H1 (cell line): ENCODE measurements at regions not wholly inside any gene's neighbourhood (a gene's known extent, or its start where the extent isn't known, plus 50 kb on each side); places are given as distances from the start of the nearest gene placed in this dataset.

Experiments
- CTCF ChIA-PET: fragments of 300-600 bp; sonication (Branson Sonifier 250); formaldehyde crosslinking; loops from one replicate; lab custom pipeline; 2021; ENCODE audit not compliant: partially characterized antibody; lab: Charles Lee
- POLR2A ChIA-PET: fragments of 300-600 bp; sonication (Branson Sonifier 250); formaldehyde crosslinking; loops from one replicate; lab custom pipeline; 2021; ENCODE audit warnings: inconsistent platforms; ENCODE audit not compliant: partially characterized antibody; lab: Charles Lee
- DNase-seq, 2 experiments: peaks; one replicate each; pipeline versions ENCODE4 v3.0.0 to v3.0.0-alpha.2; 2010 to 2022; ENCODE audit warnings: low spot score in 2 of 2, low read depth in 1 of 2, mixed read lengths in 1 of 2
- FAIRE-seq: peaks from 2 replicates; lab custom pipeline; 2011; peaks lifted over from hg19 to GRCh38; lab: Jason Lieb, UNC
- H2AFZ ChIP-seq: 2 replicates; pipeline ENCODE4 v1.8.1; 2012; ENCODE audit warnings: low read length, inconsistent platforms
- H2AK5ac ChIP-seq: 2 replicates; pipeline ENCODE4 v1.6.1; 2013; ENCODE audit warnings: low read depth, low read length
- H2BK120ac ChIP-seq: replicated peaks from 2 replicates; pipeline ENCODE3; 2013; ENCODE audit warnings: low read depth, low read length, inconsistent platforms
- H2BK12ac ChIP-seq: 2 replicates; pipeline ENCODE4 v1.6.1; 2013; ENCODE audit warnings: low read depth, low read length
- H2BK15ac ChIP-seq: 2 replicates; pipeline ENCODE4 v1.6.1; 2013; ENCODE audit warnings: low read length
- H2BK20ac ChIP-seq: 2 replicates; pipeline ENCODE4 v1.6.1; 2013; ENCODE audit warnings: low read length
- H2BK5ac ChIP-seq: 2 replicates; pipeline ENCODE4 v1.6.1; 2013; ENCODE audit warnings: low read depth, low read length
- H3K14ac ChIP-seq: 2 replicates; pipeline ENCODE4 v1.6.1; 2013; ENCODE audit warnings: inconsistent platforms; ENCODE audit not compliant: insufficient read length
- H3K18ac ChIP-seq: 2 replicates; pipeline ENCODE4 v1.6.1; 2013; ENCODE audit warnings: low read length; ENCODE audit errors: extremely low read depth
- H3K23ac ChIP-seq: 2 replicates; pipeline ENCODE4 v1.6.1; 2013; ENCODE audit warnings: inconsistent platforms; ENCODE audit not compliant: insufficient read length
- H3K23me2 ChIP-seq: 2 replicates; pipeline ENCODE4 v1.6.1; 2013; ENCODE audit warnings: low read depth, low read length
- H3K27ac ChIP-seq: 2 replicates; pipeline ENCODE4 v1.6.1; 2011; ENCODE audit warnings: low read depth, low read length, inconsistent platforms
- H3K27me3 ChIP-seq, 4 experiments: replicated peaks in 1 of 4; 1 replicate in 1 of 4; 2 replicates in 3 of 4; pipeline versions ENCODE4 v1.6.1 to v1.8.1; 2011 to 2013; ENCODE audit warnings: low read length in 3 of 4, mild to moderate bottlenecking in 3 of 4, inconsistent platforms in 2 of 4, mixed read lengths in 2 of 4, moderate library complexity in 1 of 4; ENCODE audit not compliant: control insufficient read depth in 3 of 4, insufficient read depth in 3 of 4; ENCODE audit errors: extremely low read depth in 1 of 4
- H3K36me3 ChIP-seq, 4 experiments: 2 replicates each; pipeline versions ENCODE4 v1.6.1 to v1.8.1; 2011 to 2013; ENCODE audit warnings: mild to moderate bottlenecking in 4 of 4, low read length in 3 of 4, moderate library complexity in 2 of 4, control low read depth in 1 of 4, inconsistent platforms in 1 of 4; ENCODE audit not compliant: insufficient read depth in 4 of 4, control insufficient read depth in 2 of 4
- H3K4ac ChIP-seq: replicated peaks from 2 replicates; pipeline ENCODE3; 2013; ENCODE audit warnings: low read length, low read depth, mixed read lengths, inconsistent platforms; ENCODE audit not compliant: insufficient read length
- H3K4me1 ChIP-seq, 4 experiments: replicated peaks in 1 of 4; 1 replicate in 1 of 4; 2 replicates in 3 of 4; pipeline versions ENCODE4 v1.6.1 to v1.8.1; 2011 to 2013; ENCODE audit warnings: low read length in 3 of 4, inconsistent platforms in 2 of 4, mixed read lengths in 1 of 4; ENCODE audit not compliant: insufficient read depth in 4 of 4, control insufficient read depth in 3 of 4
- H3K4me2 ChIP-seq, 2 experiments: 2 replicates each; pipeline versions ENCODE4 v1.6.1 to v1.8.1; 2011 to 2013; ENCODE audit warnings: low read depth in 2 of 2, low read length in 2 of 2, control low read depth in 1 of 2, inconsistent platforms in 1 of 2, mild to moderate bottlenecking in 1 of 2; ENCODE audit not compliant: insufficient read depth in 1 of 2
- H3K4me3 ChIP-seq, 4 experiments: fragments of 200-600, 300-600 bp in 1 of 4; sonication (generic), shearing (Covaris generic), sonication (Bioruptor Twin) in 1 of 4; 2 replicates each; pipeline versions ENCODE4 v1.5.1 to v1.8.1; 2011 to 2016; ENCODE audit warnings: low read length in 4 of 4, low read depth in 3 of 4, control low read depth in 2 of 4, inconsistent platforms in 2 of 4, mild to moderate bottlenecking in 2 of 4, mixed read lengths in 1 of 4, moderate library complexity in 1 of 4; ENCODE audit not compliant: insufficient read depth in 2 of 4; ENCODE audit errors: extremely low read depth in 1 of 4
- H3K56ac ChIP-seq: replicated peaks from 2 replicates; pipeline ENCODE3; 2013; ENCODE audit warnings: low read depth, mild to moderate bottlenecking, mixed read lengths, low read length, inconsistent platforms; ENCODE audit not compliant: insufficient read length
- H3K79me1 ChIP-seq: 2 replicates; pipeline ENCODE4 v1.6.1; 2013; ENCODE audit warnings: low read depth, low read length, control low read depth
- H3K79me2 ChIP-seq, 2 experiments: 2 replicates each; pipeline versions ENCODE4 v1.6.1 to v1.8.1; 2012 to 2013; ENCODE audit warnings: low read length in 2 of 2, mild to moderate bottlenecking in 2 of 2, inconsistent platforms in 1 of 2; ENCODE audit not compliant: insufficient read depth in 2 of 2, control insufficient read depth in 1 of 2
- H3K9ac ChIP-seq, 4 experiments: replicated peaks in 1 of 4; 1 replicate in 1 of 4; 2 replicates in 3 of 4; pipeline versions ENCODE4 v1.6.1 to v1.8.1; 2011 to 2013; ENCODE audit warnings: low read depth in 3 of 4, low read length in 3 of 4, control low read depth in 2 of 4, mild to moderate bottlenecking in 2 of 4, moderate library complexity in 2 of 4, inconsistent platforms in 1 of 4; ENCODE audit errors: extremely low read depth in 1 of 4
- H3K9me3 ChIP-seq, 2 experiments: 2 replicates each; pipeline versions ENCODE4 v1.6.1 to v1.8.1; 2012 to 2013; ENCODE audit warnings: mild to moderate bottlenecking in 2 of 2, moderate library complexity in 2 of 2, control low read depth in 1 of 2, inconsistent platforms in 1 of 2, low read depth in 1 of 2, low read length in 1 of 2, mixed read lengths in 1 of 2; ENCODE audit not compliant: insufficient read depth in 2 of 2
- H4K20me1 ChIP-seq, 2 experiments: replicated peaks in 1 of 2; 2 replicates each; pipeline versions ENCODE3 to v1.8.1; 2011 to 2013; ENCODE audit warnings: inconsistent platforms in 2 of 2, low read length in 2 of 2, mild to moderate bottlenecking in 1 of 2; ENCODE audit not compliant: insufficient read depth in 2 of 2, control insufficient read depth in 1 of 2
- H4K5ac ChIP-seq: 2 replicates; pipeline ENCODE4 v1.6.1; 2013; ENCODE audit warnings: low read length, low read depth, mixed read lengths, inconsistent platforms; ENCODE audit not compliant: insufficient read length
- H4K8ac ChIP-seq: 2 replicates; pipeline ENCODE4 v1.8.0; 2013; ENCODE audit warnings: mild to moderate bottlenecking, moderate library complexity, low read length, inconsistent platforms; ENCODE audit not compliant: insufficient read depth; ENCODE audit errors: extremely low read depth
- H4K91ac ChIP-seq: replicated peaks from 2 replicates; pipeline ENCODE3; 2013; ENCODE audit warnings: low read length, mixed read lengths, inconsistent platforms; ENCODE audit not compliant: insufficient read length
- BCL11A ChIP-seq, 2 experiments: IDR thresholded peaks; one replicate each; pipeline ENCODE4 v1.6.1; 2011; ENCODE audit warnings: low read depth in 2 of 2, low read length in 2 of 2, mild to moderate bottlenecking in 2 of 2
- CBX8 ChIP-seq: fragments of 300-800, 300-1000 bp; sonication (generic); IDR thresholded peaks from 2 replicates; pipeline ENCODE4 v1.7.1; 2016; ENCODE audit warnings: low read depth, low read length, borderline replicate concordance
- EZH2 ChIP-seq: fragments of 200-600 bp; sonication (generic); IDR thresholded peaks from 2 replicates; pipeline ENCODE4 v1.7.1; 2012; ENCODE audit warnings: low read depth, mild to moderate bottlenecking, moderate library complexity, low read length, inconsistent platforms; ENCODE audit not compliant: severe bottlenecking
- HDAC6 ChIP-seq: IDR thresholded peaks from one replicate; pipeline ENCODE4 v1.7.1; 2012; ENCODE audit warnings: low read depth, mild to moderate bottlenecking, inconsistent platforms, low read length, moderate library complexity
- PHF8 ChIP-seq: fragments of 200-600 bp; sonication (generic); conservative IDR thresholded peaks from 2 replicates; pipeline ENCODE4 v1.7.1; 2012; ENCODE audit warnings: low read depth, mild to moderate bottlenecking, inconsistent platforms, low read length, moderate library complexity
- POU5F1 ChIP-seq: IDR thresholded peaks from 2 replicates; pipeline ENCODE4 v1.6.1; 2011; ENCODE audit warnings: low read depth, mild to moderate bottlenecking, low read length, moderate library complexity
- RNF2 ChIP-seq: fragments of 200-900, 300-1000 bp; sonication (generic); IDR thresholded peaks from 2 replicates; pipeline ENCODE4 v1.7.1; 2016; ENCODE audit warnings: borderline replicate concordance, low read depth, mild to moderate bottlenecking, antibody characterized with exemption, low read length; ENCODE audit not compliant: poor library complexity, severe bottlenecking; ENCODE audit errors: missing control alignments
- SP2 ChIP-seq: IDR thresholded peaks from 2 replicates; pipeline ENCODE4 v1.6.1; 2012; ENCODE audit warnings: mild to moderate bottlenecking, low read length, inconsistent platforms
- SUZ12 ChIP-seq: fragments of 200-600 bp; sonication (generic); IDR thresholded peaks from 2 replicates; pipeline ENCODE4 v1.6.1; 2012; ENCODE audit warnings: mild to moderate bottlenecking, inconsistent platforms, low read length, moderate library complexity, mixed read lengths
- TEAD4 ChIP-seq: IDR thresholded peaks from 2 replicates; pipeline ENCODE4 v1.6.1; 2012; ENCODE audit warnings: low read depth, low read length, inconsistent platforms, mixed read lengths
- ZNF274 ChIP-seq: IDR thresholded peaks from 2 replicates; pipeline ENCODE4 v1.7.0; 2012; ENCODE audit warnings: low read length, borderline replicate concordance; ENCODE audit errors: extremely low read depth
- WGBS, 2 experiments: shearing (Covaris generic) in 1 of 2; methylation state at CpG; one replicate each; pipeline versions ENCODE4 v1.1.6 to v1.1.7; 2013 to 2015; ENCODE audit warnings: low lambda C conversion rate in 2 of 2, mixed read lengths in 2 of 2, inconsistent platforms in 1 of 2, low coverage in 1 of 2, missing lambda C conversion rate in 1 of 2; ENCODE audit not compliant: insufficient replicate concordance in 2 of 2, insufficient coverage in 1 of 2, insufficient read length in 1 of 2; ENCODE audit errors: extremely low coverage in 1 of 2, missing lambda C conversion rate in 1 of 2; 5-methylcytosine and 5-hydroxymethylcytosine counted together
- TF ChIP-seq, protein P1 (sequence below): IDR thresholded peaks from 2 replicates; pipeline ENCODE4 v1.6.1; 2012; ENCODE audit warnings: inconsistent platforms
- TF ChIP-seq, protein P2 (sequence below): IDR thresholded peaks from 2 replicates; pipeline ENCODE4 v1.6.1; 2011; ENCODE audit warnings: low read depth, mild to moderate bottlenecking, low read length; ENCODE audit not compliant: insufficient read depth

DNA sequence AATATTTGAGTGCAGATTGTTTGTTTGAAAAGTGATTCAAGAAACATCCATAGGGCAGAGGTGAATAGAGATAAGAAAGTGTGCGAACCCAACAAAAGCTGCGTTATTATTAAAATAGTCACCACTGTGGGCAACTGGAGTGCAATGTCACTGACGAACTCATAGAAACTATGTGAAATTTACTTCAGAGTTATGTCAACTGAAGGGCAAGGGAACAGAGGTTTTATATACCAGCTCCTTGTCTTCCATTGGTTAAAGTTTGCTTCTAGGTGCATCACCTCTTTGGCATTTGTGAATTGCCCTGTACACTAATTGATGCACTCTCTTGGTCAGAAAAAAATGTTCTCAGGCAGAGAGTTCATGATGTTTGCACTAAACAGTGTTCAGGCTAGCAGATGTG is 110.5 kb upstream of the NYAP2 start:
- Histone ChIP-seq H4K8ac (no peak overlapping the region), H3K4me3 (no peak overlapping the region), H3K79me2 (no peaks in the 10 kb centered on the region), H3K23ac (no peak overlapping the region), H3K14ac (no peak overlapping the region), H3K27ac (no peak overlapping the region), H4K20me1 (no peaks in the 10 kb centered on the region), H4K91ac (no peak overlapping the region), H2AK5ac (no peak overlapping the region), H4K5ac (no peak overlapping the region), H3K9me3 (no peaks in the 10 kb centered on the region), H3K27me3 (no peaks in the 10 kb centered on the region), H3K79me1 (no peaks in the 10 kb centered on the region), H3K9ac (peak overlapping the region in 1 of 4 experiments; percentile 34; a peak in 1 of 7 replicates), H3K4me2 (no peak overlapping the region), H2BK15ac (no peak overlapping the region), H2BK20ac (no peak overlapping the region), H3K36me3 (no peaks in the 10 kb centered on the region), H3K56ac (no peak overlapping the region), H3K23me2 (no peaks in the 10 kb centered on the region), H2BK12ac (no peak overlapping the region), H2BK5ac (no peak overlapping the region), H3K4me1 (no peaks in the 10 kb centered on the region), H2AFZ (no peak overlapping the region), H3K18ac (no peak overlapping the region), H2BK120ac (no peak overlapping the region), H3K4ac (no peak overlapping the region)
- FAIRE-seq, result no peak
- DNase-seq, result no peak
- POLR2A ChIA-PET, result no interaction called here
- WGBS, 2 experiments, result 85% methylated on average over 3 of the region's 3 CpGs; no CpG with 5 or more reads in 1 of the 2 experiments
- CTCF ChIA-PET, result interaction anchor here (0.6 kb wide), 1 partner anchor 49 kb away, joined by 3 read pairs; no protein-coding TSS in a partner anchor
- TF ChIP-seq, protein P1, sequence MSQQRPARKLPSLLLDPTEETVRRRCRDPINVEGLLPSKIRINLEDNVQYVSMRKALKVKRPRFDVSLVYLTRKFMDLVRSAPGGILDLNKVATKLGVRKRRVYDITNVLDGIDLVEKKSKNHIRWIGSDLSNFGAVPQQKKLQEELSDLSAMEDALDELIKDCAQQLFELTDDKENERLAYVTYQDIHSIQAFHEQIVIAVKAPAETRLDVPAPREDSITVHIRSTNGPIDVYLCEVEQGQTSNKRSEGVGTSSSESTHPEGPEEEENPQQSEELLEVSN, result no peak
- TF ChIP-seq RNF2, result no peak
- TF ChIP-seq EZH2, result no peak
- no peak for TF ChIP-seq BCL11A (IDR thresholded peaks at IDR 0.05; ENCODE audit: low read depth in 2 of 2, low read length in 2 of 2)
- TF ChIP-seq POU5F1, result no peak
- TF ChIP-seq, protein P2, sequence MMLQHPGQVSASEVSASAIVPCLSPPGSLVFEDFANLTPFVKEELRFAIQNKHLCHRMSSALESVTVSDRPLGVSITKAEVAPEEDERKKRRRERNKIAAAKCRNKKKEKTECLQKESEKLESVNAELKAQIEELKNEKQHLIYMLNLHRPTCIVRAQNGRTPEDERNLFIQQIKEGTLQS, result no peak
- TF ChIP-seq ZNF274, result no peak
- no peak for TF ChIP-seq SP2
- TF ChIP-seq TEAD4, result no peak
- no peak for TF ChIP-seq CBX8
- TF ChIP-seq PHF8, result no peak
- no peak for TF ChIP-seq HDAC6
- no peak for TF ChIP-seq SUZ12
